ENCODE measurements at regions not wholly inside any gene's neighbourhood (a gene's known extent, or its start where the extent isn't known, plus 50 kb on each side); places are given as distances from the start of the nearest gene placed in this dataset.

GRCh38 chr16:9457215-9457614 lies 365.8 kb downstream of the HAPSTR1 start:
- H3K36me3 Mint-ChIP-seq, result no peaks in the 10 kb centered on the region
- peaks cover 0 to 4% of the 10 kb centered on the region in 2 donors for H3K27me3 Mint-ChIP-seq (ENCODE audit: low read depth in 2 of 2)
- 55% methylated on average over 1 of the region's 2 CpGs for WGBS (ENCODE audit: insufficient coverage)
- peaks cover 7 to 8% of the 10 kb centered on the region in 2 donors for H3K9me3 Mint-ChIP-seq
- DNase-seq, result no peak
- Histone ChIP-seq H3K4me1 (ENCODE audit: control insufficient read depth, insufficient read depth, low read length) (no peaks in the 10 kb centered on the region), H3K36me3 (ENCODE audit: control insufficient read depth, insufficient read depth, low read length) (no peaks in the 10 kb centered on the region), H3K27me3 (ENCODE audit: control insufficient read depth, insufficient read depth, low read length) (no peaks in the 10 kb centered on the region), H3K9me3 (ENCODE audit: control insufficient read depth, insufficient read depth, low read length) (no peaks in the 10 kb centered on the region), H3K27ac (ENCODE audit: low read length) (no peak overlapping the region), H3K4me3 (ENCODE audit: low read length) (no peak overlapping the region)
- ATAC-seq, result no peak
- TF ChIP-seq CTCF (IDR thresholded peaks at IDR 0.05), result no peak
- no peak overlapping the region for H3K4me3 Mint-ChIP-seq
- intact Hi-C loops (cut with micrococcal nuclease), result no loop called here
- H3K4me1 Mint-ChIP-seq, result no peaks in the 10 kb centered on the region
- H3K27ac Mint-ChIP-seq, result no peak overlapping the region

DNA sequence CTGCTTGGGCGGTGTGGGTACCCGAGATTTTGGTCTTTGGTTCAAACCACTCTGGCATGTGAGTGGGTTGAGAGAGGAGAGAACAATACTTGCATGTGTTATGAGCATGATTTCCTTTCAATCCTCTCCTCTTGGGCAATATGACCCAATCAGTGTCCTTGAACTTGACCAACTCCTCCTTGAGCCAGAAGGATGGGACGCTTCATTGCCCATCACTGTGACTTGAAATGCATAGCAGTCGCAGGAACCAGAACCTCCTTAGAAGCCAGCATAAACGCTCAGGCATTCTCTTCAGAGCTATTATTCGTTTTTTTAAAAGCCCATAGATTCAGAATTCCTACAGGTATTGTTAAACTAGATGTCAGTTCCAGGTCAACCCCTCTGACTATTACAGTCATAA lies 367.4 kb downstream of the HAPSTR1 start:
- Histone ChIP-seq H3K36me3 (ENCODE audit: control insufficient read depth, insufficient read depth, low read length) (no peaks in the 10 kb centered on the region), H3K27ac (ENCODE audit: low read length) (no peak overlapping the region), H3K4me3 (ENCODE audit: low read length) (no peak overlapping the region), H3K9me3 (ENCODE audit: control insufficient read depth, insufficient read depth, low read length) (no peaks in the 10 kb centered on the region), H3K4me1 (ENCODE audit: control insufficient read depth, insufficient read depth, low read length) (no peaks in the 10 kb centered on the region), H3K27me3 (ENCODE audit: control insufficient read depth, insufficient read depth, low read length) (no peaks in the 10 kb centered on the region)
- 78% methylated on average over 6 of the region's 6 CpGs for WGBS (ENCODE audit: insufficient coverage)
- intact Hi-C loops (cut with micrococcal nuclease), result no loop called here
- no peak for TF ChIP-seq CTCF (IDR thresholded peaks at IDR 0.05)
- Mint-ChIP-seq H3K4me3 (no peak overlapping the region), H3K27ac (no peak overlapping the region), H3K27me3 (ENCODE audit: low read depth in 2 of 2) (peaks cover 0 to under 1% of the 10 kb centered on the region in 2 donors), H3K4me1 (no peaks in the 10 kb centered on the region), H3K9me3 (peaks cover 4 to 6% of the 10 kb centered on the region in 2 donors), H3K36me3 (no peaks in the 10 kb centered on the region)
- DNase-seq (no peak), ATAC-seq (no peak)

DNA sequence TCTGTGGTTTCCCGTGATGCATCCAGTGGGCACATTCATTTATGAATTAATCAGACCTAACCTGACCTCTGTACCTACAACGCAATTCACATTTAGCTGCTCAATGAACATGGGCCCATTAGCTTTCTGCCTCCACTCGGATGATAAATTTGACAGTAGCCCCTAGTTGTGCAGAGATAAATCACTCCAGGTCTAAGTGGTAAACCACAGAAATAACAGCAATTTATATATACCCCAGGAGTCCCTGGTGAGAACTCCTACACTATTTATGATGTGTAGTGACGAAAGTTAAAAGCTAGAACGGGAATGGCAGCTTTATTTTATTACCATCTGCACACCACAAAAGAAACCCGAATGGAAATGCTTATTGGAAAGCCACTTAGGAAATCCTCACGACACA lies 371.5 kb downstream of the HAPSTR1 start:
- H3K36me3 Mint-ChIP-seq, result no peaks in the 10 kb centered on the region
- H3K27me3 ChIP-seq (ENCODE audit: control insufficient read depth, insufficient read depth, low read length), result no peaks in the 10 kb centered on the region
- H3K4me1 Mint-ChIP-seq, result no peaks in the 10 kb centered on the region
- no peak overlapping the region for H3K4me3 Mint-ChIP-seq
- DNase-seq (no peak), ATAC-seq (no peak)
- WGBS (ENCODE audit: insufficient coverage), result 72% methylated on average over 3 of the region's 7 CpGs
- H3K36me3 ChIP-seq (ENCODE audit: control insufficient read depth, insufficient read depth, low read length), result no peaks in the 10 kb centered on the region
- peaks cover 0 to 5% of the 10 kb centered on the region in 2 donors for H3K27me3 Mint-ChIP-seq (ENCODE audit: low read depth in 2 of 2)
- no peak overlapping the region for H3K27ac ChIP-seq (ENCODE audit: low read length)
- peaks cover 0 to 2% of the 10 kb centered on the region in 2 donors for H3K9me3 Mint-ChIP-seq
- no peak overlapping the region for H3K27ac Mint-ChIP-seq
- intact Hi-C loops (cut with micrococcal nuclease), result no loop called here
- no peaks in the 10 kb centered on the region for H3K9me3 ChIP-seq (ENCODE audit: control insufficient read depth, insufficient read depth, low read length)
- no peak for TF ChIP-seq CTCF (IDR thresholded peaks at IDR 0.05)
- no peaks in the 10 kb centered on the region for H3K4me1 ChIP-seq (ENCODE audit: control insufficient read depth, insufficient read depth, low read length)
- no peak overlapping the region for H3K4me3 ChIP-seq (ENCODE audit: low read length)

- TF ChIP-seq CTCF (IDR thresholded peaks at IDR 0.05), result no peak
- 100% methylated on average over 1 of the region's 3 CpGs for WGBS (ENCODE audit: insufficient coverage)
- H3K27me3 Mint-ChIP-seq (ENCODE audit: low read depth in 2 of 2), result peaks cover 0 to 5% of the 10 kb centered on the region in 2 donors
Observed at GRCh38 chr16:9463461-9463860, 372.0 kb downstream of the HAPSTR1 start.

More at GRCh38 chr16:9463461-9463860, 372.0 kb downstream of the HAPSTR1 start:
- no peaks in the 10 kb centered on the region for H3K4me1 Mint-ChIP-seq
- no peak overlapping the region for H3K4me3 ChIP-seq (ENCODE audit: low read length)
- H3K9me3 ChIP-seq (ENCODE audit: control insufficient read depth, insufficient read depth, low read length), result no peaks in the 10 kb centered on the region
- ATAC-seq, result no peak
- no peaks in the 10 kb centered on the region for H3K36me3 ChIP-seq (ENCODE audit: control insufficient read depth, insufficient read depth, low read length)
- no peaks in the 10 kb centered on the region for H3K27me3 ChIP-seq (ENCODE audit: control insufficient read depth, insufficient read depth, low read length)
- intact Hi-C loops (cut with micrococcal nuclease), result no loop called here
- H3K36me3 Mint-ChIP-seq, result no peaks in the 10 kb centered on the region
- peaks cover 0 to 2% of the 10 kb centered on the region in 2 donors for H3K9me3 Mint-ChIP-seq
- no peak for DNase-seq
- no peak overlapping the region for H3K27ac ChIP-seq (ENCODE audit: low read length)
- H3K27ac Mint-ChIP-seq, result no peak overlapping the region
- no peaks in the 10 kb centered on the region for H3K4me1 ChIP-seq (ENCODE audit: control insufficient read depth, insufficient read depth, low read length)
- H3K4me3 Mint-ChIP-seq, result no peak overlapping the region
